Vagina (tissue), 2 donors: ENCODE measurements at regions not wholly inside any gene's neighbourhood (a gene's known extent, or its start where the extent isn't known, plus 50 kb on each side); places are given as distances from the start of the nearest gene placed in this dataset.

Experiments
- POLR2A ChIP-seq, 2 donors: fragments of 450-650 bp; IDR thresholded peaks; one replicate each; pipeline ENCODE4 v1.6.1; 2017; ENCODE audit warnings: antibody characterized with exemption in 2 of 2, mild to moderate bottlenecking in 2 of 2, moderate library complexity in 2 of 2
- POLR2AphosphoS5 ChIP-seq, 2 donors: sonication (generic); formaldehyde crosslinking; IDR thresholded peaks; one replicate each; pipeline ENCODE4 v1.9.0; 2017; ENCODE audit warnings: antibody characterized with exemption in 2 of 2, mild to moderate bottlenecking in 2 of 2, low read depth in 1 of 2; ENCODE audit not compliant: insufficient read depth in 1 of 2
- TF ChIP-seq, protein P1 (sequence below), 3 experiments: fragments of 450-650 bp in 2 of 3; fragments of 200-600 bp in 1 of 3; sonication (generic) in 1 of 3; IDR thresholded peaks; one replicate each; pipeline ENCODE4 v1.5.1; 2017 to 2019; ENCODE audit warnings: antibody characterized with exemption in 3 of 3, mild to moderate bottlenecking in 2 of 3, moderate library complexity in 2 of 3

DNA sequence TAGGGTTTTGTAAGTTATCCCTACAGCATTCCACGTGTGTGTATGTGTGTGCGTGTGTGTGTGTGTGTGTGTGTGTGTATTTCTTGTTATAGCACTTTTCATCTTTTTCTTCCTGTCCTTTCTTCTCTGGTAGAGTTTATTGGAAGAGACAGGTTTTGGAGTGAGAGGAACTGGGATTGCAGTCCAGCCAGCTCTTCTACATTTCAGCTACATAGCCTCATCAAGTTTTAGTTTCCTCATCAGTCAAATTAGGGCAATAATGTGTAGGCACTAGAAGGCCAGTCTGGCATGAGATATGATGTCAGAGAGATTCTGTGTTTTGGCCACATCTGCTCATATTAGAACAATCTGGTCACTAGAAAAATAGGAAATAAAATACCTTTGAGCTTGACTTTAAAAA is 1283.5 kb upstream of the TENM4 start:
- TF ChIP-seq POLR2A (IDR thresholded peaks at IDR 0.05) (no peak), POLR2AphosphoS5 (IDR thresholded peaks at IDR 0.05; ENCODE audit: insufficient read depth in 1 of 2, low read depth in 1 of 2) (no peak)
- TF ChIP-seq, protein P1, sequence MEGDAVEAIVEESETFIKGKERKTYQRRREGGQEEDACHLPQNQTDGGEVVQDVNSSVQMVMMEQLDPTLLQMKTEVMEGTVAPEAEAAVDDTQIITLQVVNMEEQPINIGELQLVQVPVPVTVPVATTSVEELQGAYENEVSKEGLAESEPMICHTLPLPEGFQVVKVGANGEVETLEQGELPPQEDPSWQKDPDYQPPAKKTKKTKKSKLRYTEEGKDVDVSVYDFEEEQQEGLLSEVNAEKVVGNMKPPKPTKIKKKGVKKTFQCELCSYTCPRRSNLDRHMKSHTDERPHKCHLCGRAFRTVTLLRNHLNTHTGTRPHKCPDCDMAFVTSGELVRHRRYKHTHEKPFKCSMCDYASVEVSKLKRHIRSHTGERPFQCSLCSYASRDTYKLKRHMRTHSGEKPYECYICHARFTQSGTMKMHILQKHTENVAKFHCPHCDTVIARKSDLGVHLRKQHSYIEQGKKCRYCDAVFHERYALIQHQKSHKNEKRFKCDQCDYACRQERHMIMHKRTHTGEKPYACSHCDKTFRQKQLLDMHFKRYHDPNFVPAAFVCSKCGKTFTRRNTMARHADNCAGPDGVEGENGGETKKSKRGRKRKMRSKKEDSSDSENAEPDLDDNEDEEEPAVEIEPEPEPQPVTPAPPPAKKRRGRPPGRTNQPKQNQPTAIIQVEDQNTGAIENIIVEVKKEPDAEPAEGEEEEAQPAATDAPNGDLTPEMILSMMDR (IDR thresholded peaks at IDR 0.05) = no peak
